DND-41 (cell line): ENCODE measurements at regions not wholly inside any gene's neighbourhood (a gene's known extent, or its start where the extent isn't known, plus 50 kb on each side); places are given as distances from the start of the nearest gene placed in this dataset.

Experiments used
- CTCF ChIP-seq: IDR thresholded peaks from 2 replicates; pipeline ENCODE4 v1.5.1; 2012; ENCODE audit warnings: borderline replicate concordance, low read length, moderate library complexity, mild to moderate bottlenecking; ENCODE audit not compliant: poor library complexity, severe bottlenecking; ENCODE audit errors: extremely low read depth
- EZH2 ChIP-seq: IDR thresholded peaks from 3 replicates; pipeline ENCODE4 v1.6.1; 2012; ENCODE audit warnings: borderline replicate concordance, low read depth, mild to moderate bottlenecking, moderate library complexity, low read length, inconsistent platforms; ENCODE audit not compliant: severe bottlenecking

- no peak for TF ChIP-seq CTCF
- no peak for TF ChIP-seq EZH2
Observed at GRCh38 chr7:106180721-106181120, 68.6 kb upstream of the SYPL1 start.
